Esophagus mucosa (tissue), 1 donor: ENCODE measurements at regions not wholly inside any gene's neighbourhood (a gene's known extent, or its start where the extent isn't known, plus 50 kb on each side); places are given as distances from the start of the nearest gene placed in this dataset.
"Not testable (repeated sequence)": the region's sequence is repeated elsewhere in the genome, so short reads cannot be mapped to it uniquely, and the experiment has no call there.

Experiments used
- ATAC-seq: fragments of 200-7000 bp; cut with Tn5 transposase; one replicate; pipeline ENCODE4 v1.9.1; 2020
- donor health status: DM: yes; HTN: yes; CAD: no.

GRCh38 chr9:71361357-71361756 is 239.9 kb upstream of the TRPM3 start:
- ATAC-seq: no peak

GRCh38 chr9:71357346-71357745 is 235.9 kb upstream of the TRPM3 start:
- no peak for ATAC-seq

GRCh38 chr9:71355884-71356283 is 234.5 kb upstream of the TRPM3 start:
- no peak for ATAC-seq

GRCh38 chr9:71353720-71354119 is 232.3 kb upstream of the TRPM3 start:
- ATAC-seq: no peak

- ATAC-seq: no peak
These were observed 231.4 kb upstream of the TRPM3 start for GRCh38 chr9:71352837-71353236.

- no peak for ATAC-seq
These were observed 227.8 kb upstream of the TRPM3 start for GRCh38 chr9:71349218-71349617.

GRCh38 chr9:71333321-71333720 is 211.9 kb upstream of the TRPM3 start:
- no peak for ATAC-seq

- ATAC-seq: no peak
These were observed 210.2 kb upstream of the TRPM3 start for GRCh38 chr9:71331603-71332002.

- no peak for ATAC-seq
These were observed 208.5 kb upstream of the TRPM3 start for GRCh38 chr9:71329873-71330272.

GRCh38 chr9:71326360-71326759 is 204.9 kb upstream of the TRPM3 start:
- no peak for ATAC-seq

- ATAC-seq: no peak
These were observed 201.9 kb upstream of the TRPM3 start for GRCh38 chr9:71323357-71323756.

- ATAC-seq: no peak
These were observed 200.9 kb upstream of the TRPM3 start for GRCh38 chr9:71322311-71322710.

- ATAC-seq: no peak
These were observed 187.0 kb upstream of the TRPM3 start for GRCh38 chr9:71308454-71308853.

- ATAC-seq: no peak
These were observed 184.7 kb upstream of the TRPM3 start for GRCh38 chr9:71306134-71306533.

GRCh38 chr9:71303351-71303750 is 181.9 kb upstream of the TRPM3 start:
- ATAC-seq: no peak

- no peak for ATAC-seq
These were observed 181.4 kb upstream of the TRPM3 start for GRCh38 chr9:71302776-71303175.

GRCh38 chr9:71295928-71296327 is 174.5 kb upstream of the TRPM3 start:
- no peak for ATAC-seq

- no peak for ATAC-seq
These were observed 164.7 kb upstream of the TRPM3 start for GRCh38 chr9:71286146-71286545.

GRCh38 chr9:71285191-71285656 is 163.8 kb upstream of the TRPM3 start:
- ATAC-seq: peak; percentile 73

GRCh38 chr9:71282116-71282515 is 160.7 kb upstream of the TRPM3 start:
- ATAC-seq: not testable (repeated sequence)

GRCh38 chr9:71279151-71279739 is 157.8 kb upstream of the TRPM3 start:
- no peak for ATAC-seq

GRCh38 chr9:71273613-71274012 is 152.2 kb upstream of the TRPM3 start:
- no peak for ATAC-seq

GRCh38 chr9:71271602-71272001 is 150.2 kb upstream of the TRPM3 start:
- no peak for ATAC-seq

GRCh38 chr9:71270554-71270953 is 149.1 kb upstream of the TRPM3 start:
- peak; percentile 33 for ATAC-seq

GRCh38 chr9:71269859-71270258 is 148.4 kb upstream of the TRPM3 start:
- no peak for ATAC-seq
